ENCODE measurements at regions not wholly inside any gene's neighbourhood (a gene's known extent, or its start where the extent isn't known, plus 50 kb on each side); places are given as distances from the start of the nearest gene placed in this dataset.
"Not testable (repeated sequence)": the region's sequence is repeated elsewhere in the genome, so short reads cannot be mapped to it uniquely, and the experiment has no call there.

DNA sequence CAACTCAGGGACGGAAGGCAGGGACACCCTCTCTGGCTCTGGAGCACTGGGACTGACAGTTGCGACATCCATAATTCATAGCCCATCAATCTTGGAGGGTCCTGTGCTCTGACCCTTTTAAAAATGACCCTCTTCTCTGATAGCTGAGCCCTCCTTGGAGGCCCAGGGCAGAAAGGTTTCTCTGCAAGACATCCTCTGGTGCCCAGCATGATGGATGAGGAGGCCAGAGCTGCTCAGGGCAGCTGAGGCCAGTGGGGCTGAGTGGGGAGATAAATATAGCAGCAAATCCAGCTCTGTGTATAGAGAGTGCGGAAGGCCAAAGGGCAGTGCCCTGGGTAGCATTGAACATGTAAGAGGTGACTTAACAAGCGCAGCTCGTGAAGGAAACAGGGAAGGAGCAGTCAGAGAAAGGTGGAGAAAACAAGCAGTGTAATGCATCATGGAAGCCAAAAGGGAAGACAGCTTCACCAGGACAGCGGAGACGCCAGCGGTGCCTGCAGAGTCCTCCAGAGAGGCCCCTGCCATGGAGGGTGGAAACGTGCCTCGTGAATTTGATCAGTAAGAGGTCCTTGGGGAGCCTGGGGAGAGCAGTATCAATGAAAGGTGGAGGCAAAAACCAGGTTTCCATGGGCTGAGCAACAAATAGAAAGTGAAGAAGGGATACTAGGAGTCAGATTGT lies 50.4 kb upstream of the FMOD start:
- DNase-seq (ENCODE audit: low spot score), result no peak

- DNase-seq (ENCODE audit: low spot score), result no peak
Observed at GRCh38 chr1:203402152-203402551, 51.2 kb upstream of the FMOD start.

GRCh38 chr1:203402629-203403337 lies 51.9 kb upstream of the FMOD start:
- DNase-seq (ENCODE audit: low spot score), result peak; percentile 25

GRCh38 chr1:203403586-203403985 lies 52.7 kb upstream of the FMOD start:
- no peak for DNase-seq (ENCODE audit: low spot score)

- no peak for DNase-seq (ENCODE audit: low spot score)
Observed at GRCh38 chr1:203404546-203404945, 53.6 kb upstream of the FMOD start.

GRCh38 chr1:203405703-203406438 lies 54.9 kb upstream of the FMOD start:
- no peak for DNase-seq (ENCODE audit: low spot score)

DNA sequence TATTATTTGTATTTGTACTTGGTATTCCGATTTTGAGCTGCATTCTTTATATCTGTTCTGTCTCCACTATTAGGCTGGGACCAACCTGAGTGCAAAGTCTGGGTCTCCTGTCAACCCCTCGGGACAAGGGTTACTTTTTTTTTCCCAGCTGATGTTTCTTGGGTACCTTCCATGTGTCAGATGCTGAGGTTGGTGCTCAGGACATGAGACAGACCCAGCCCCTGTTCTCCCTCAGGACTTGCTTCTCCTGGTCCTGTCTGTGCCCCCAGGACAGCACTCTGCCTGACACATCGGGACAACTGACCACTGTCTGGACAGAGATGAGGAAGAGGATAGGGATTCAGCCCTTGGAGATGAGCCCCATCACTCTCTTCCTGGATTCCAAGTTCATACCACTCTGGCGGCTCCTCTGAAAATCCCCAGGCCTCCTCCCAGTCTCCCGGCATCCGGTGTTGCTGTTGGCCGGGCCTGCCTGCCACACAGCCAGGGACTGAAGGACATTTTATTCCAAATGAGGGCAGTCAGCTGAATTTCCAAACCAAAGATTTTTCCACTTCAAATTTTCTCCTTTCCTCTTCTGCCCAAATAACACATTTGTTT lies 55.6 kb upstream of the FMOD start:
- DNase-seq (ENCODE audit: low spot score), result no peak

DNA sequence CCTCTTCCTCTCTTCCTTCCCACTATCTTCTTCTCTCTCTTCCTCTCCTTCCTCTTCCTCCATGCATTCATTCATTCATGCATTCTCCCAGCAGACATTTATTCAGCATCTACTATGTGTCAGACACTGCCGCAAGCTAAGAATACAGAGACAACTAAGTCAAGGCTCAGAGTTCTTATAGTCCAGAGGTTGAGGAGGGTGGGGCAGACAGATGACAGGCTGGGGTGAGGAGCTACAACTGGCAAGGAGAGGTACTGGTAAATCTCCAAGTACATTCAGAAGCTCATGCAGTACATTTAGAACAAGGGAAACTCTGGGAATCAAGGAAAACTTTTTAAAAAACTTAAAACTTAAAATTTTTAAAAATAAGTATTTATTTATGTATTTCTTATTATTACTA lies 56.4 kb upstream of the FMOD start:
- DNase-seq (ENCODE audit: low spot score), result no peak

DNA sequence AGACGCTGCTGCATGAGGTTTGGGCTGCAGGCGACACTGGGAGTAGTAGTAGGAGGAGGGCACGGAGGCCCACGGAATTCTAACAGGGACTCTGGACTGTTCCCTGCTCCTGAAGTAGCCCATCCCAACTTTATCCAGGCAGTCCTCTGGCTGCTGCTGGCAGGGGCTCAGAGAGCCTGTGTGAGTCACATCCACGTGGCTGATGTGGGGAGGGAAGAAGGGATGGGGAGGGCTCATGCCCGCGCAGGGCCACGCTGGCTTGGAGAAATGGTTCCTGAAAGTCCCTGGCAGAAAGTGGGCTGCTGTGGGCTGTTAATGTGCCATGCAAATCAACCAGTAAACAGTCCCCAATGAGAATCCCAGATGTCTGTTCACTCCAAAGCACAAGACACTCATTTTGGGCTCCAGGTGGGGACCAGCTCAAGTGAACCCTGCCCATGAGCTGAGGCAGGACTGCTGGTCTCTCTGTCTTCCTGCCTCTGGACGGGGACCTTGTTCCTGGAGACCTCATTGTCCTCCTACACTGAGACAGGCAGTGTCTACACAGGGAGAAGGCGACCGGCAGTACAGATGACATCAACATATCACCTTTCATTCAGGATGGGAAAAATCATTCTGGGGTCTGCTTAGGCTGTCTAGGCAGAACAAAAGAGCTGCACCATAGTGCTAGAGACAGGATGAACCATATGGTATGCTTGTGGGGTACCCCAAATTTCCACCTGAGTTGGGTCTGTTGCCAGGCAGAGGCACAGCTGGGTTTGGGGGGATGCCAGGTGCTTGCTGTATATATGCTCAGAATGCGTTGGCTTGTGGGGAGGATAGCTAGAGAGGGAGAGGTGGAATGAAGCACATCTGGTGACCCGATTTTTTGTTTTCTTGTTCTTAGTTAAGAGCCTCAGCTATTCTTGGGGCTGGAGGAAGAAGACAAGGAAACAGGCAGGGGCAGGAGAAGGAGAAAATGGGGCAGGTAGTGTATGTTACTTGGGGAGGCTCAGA lies 57.9 kb upstream of the FMOD start:
- DNase-seq (ENCODE audit: low spot score), result peak; percentile 88

DNA sequence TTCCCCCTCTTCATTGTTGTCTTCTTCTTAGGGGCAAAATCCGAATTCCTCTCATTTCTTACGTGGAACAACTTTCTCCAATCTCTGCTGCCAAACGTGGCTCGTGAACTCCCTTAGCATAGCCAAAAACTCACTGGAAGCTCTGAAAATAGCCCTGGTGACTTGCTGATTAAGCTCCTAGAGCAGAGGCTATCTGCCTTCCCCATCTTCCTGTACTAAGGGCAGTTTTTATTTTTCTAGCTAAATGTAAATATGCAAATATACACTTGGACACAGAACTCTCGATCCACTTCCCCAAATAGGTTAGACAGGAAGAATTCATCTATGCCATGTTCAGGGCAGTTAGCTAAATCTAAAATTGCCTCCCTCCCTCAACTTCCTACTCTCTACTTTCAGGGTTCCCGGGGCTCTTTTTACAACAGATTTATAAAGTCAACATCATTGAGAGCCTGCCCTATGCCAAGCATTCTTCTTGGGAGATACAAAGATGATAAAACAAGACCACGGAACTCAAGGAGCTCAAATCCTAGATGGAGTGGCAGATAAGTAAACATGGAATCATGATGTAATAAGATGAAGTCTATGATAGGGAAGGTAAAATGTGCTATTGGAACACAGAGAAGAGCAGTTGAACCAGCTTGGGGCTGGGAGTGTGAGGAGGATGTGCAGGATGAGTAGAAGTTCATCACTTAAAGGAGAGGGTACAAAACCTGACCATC lies 59.4 kb upstream of the FMOD start:
- no peak for DNase-seq (ENCODE audit: low spot score)

DNA sequence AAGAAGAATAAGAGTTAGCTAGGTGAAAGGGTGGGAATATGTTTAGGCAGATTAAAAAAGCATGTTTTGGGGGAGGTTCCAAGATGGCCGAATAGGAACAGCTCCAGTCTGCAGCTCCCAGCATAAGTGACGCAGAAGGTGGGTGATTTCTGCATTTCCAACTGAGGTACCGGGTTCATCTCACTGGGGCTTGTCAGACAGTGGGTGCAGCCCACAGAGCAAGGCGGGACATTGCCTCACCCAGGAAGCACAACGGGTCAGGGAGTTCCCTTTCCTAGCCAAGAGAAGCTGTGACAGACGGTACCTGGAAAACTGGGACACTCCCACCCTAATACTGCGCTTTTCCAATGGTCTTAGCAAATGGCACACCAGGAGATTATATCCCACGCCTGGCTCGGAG lies 60.5 kb upstream of the FMOD start:
- DNase-seq (ENCODE audit: low spot score), result not testable (repeated sequence)

- DNase-seq (ENCODE audit: low spot score), result no peak
Observed at GRCh38 chr1:203419558-203419957, 56.0 kb upstream of the PRELP start.

DNA sequence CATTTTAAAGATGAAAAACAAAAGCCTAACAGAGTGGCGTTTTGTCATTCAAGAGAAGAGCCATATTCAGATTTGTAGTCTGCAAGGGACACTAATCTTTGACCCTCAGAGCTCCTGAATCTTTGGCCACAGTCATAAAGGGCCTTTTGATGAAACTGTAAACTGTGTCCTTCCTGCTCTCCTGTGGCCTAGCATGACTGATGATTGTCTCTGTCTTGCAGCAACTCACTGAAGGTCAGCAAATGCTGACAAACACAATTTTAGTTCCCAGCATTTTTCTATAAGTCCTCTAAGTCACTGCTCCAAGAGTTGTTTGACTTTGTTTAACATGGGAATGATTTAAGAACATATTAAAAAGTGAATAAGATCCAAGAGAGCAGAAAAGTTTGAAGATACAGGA lies 55.3 kb upstream of the PRELP start:
- DNase-seq (ENCODE audit: low spot score), result no peak

DNA sequence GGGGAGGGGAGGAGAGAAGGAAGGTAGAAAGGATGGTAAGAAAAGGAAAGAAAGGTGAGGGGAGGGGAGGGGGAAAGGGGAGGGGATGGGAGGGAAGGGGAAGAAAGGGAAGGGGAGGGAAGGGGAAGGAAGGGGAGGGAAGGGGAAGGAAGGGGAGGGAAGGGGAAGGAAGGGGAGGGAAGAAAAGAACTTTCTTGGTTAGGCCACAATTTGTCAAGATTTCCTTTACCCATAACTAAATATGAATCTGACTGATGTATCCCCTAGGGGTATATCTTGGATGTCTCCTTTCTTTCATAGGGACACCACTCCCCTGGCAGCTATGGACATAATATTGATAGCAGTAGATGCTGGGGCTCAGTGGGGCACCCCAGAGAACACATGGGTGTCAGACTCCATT lies 54.4 kb upstream of the PRELP start:
- no peak for DNase-seq (ENCODE audit: low spot score)

- DNase-seq (ENCODE audit: low spot score), result no peak
Observed at GRCh38 chr1:203422116-203422515, 53.5 kb upstream of the PRELP start.

DNA sequence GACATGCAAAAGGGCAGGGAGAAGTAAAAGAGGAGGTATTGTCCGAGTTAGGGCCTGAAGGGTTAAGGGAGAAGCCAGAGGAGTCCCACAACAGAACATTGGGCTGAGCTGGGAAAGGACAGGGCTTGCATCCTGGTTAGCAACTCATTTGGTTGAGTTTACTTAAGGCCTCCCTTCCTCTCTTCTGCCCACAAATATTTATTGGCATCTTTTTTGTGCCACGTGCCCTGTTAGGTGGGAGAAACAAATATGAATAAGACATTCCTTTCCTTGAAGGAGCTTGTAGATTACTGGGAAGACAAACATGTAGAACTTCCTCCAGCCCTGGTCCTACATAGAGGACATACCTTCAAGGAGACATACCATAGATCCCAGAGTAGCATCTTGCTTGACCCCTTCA lies 53.0 kb upstream of the PRELP start:
- no peak for DNase-seq (ENCODE audit: low spot score)

DNA sequence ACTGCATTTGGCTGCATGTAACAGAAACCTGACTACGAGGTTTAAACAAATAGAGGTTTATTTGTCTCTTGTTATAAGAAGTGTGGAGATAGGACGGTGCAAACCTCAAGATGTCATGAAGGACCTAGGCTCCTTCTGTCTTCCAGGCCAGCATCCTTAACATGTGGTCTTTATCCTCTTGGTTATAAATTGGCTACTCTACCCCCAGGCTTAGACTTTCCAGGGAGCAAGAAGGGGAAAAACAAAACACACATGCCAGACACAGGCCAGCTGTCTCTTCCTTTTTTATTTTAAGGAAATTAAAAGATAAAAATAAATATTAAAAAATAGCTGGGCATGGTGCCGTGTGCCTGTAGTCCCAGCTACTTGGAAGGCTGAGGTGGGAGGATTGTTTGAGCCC lies 51.3 kb upstream of the PRELP start:
- DNase-seq (ENCODE audit: low spot score), result no peak

- DNase-seq (ENCODE audit: low spot score), result no peak
Observed at GRCh38 chr1:203424861-203425662, 50.5 kb upstream of the PRELP start.

- no peak for DNase-seq (ENCODE audit: low spot score)
Observed at GRCh38 chr1:203425663-203425975, 50.0 kb upstream of the PRELP start.

Data from Ammon's horn (tissue), 1 donor.